Activated T-cell treated with anti-CD3 and anti-CD28 coated beads for 24 hours (primary cell): ENCODE measurements at regions not wholly inside any gene's neighbourhood (a gene's known extent, or its start where the extent isn't known, plus 50 kb on each side); places are given as distances from the start of the nearest gene placed in this dataset.
"Not testable (repeated sequence)": the region's sequence is repeated elsewhere in the genome, so short reads cannot be mapped to it uniquely, and the experiment has no call there.

Source experiments
- DNase-seq: peaks from one replicate; pipeline ENCODE4 v3.0.0-alpha.2; 2020; ENCODE audit warnings: low read depth

DNA sequence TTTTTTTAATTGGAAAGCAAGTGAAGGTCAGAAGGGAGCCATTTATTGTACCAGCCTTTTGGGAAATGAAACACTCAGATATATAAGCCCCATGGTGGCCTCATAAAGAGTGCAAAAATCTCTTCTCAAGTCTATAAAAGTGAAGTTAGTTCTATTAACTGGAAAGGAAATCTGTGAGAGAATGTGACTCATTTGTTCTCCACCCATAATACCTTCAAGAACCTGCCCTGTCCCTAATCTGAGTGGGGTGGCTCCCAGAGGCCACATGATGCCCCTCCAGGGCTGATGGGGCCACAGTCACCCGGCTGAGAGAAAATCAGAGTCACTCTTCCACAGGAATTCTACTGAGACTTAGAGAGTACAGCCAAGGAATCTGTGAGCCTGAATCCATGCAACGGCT lies 65.8 kb upstream of the SERP2 start:
- DNase-seq: no peak

DNA sequence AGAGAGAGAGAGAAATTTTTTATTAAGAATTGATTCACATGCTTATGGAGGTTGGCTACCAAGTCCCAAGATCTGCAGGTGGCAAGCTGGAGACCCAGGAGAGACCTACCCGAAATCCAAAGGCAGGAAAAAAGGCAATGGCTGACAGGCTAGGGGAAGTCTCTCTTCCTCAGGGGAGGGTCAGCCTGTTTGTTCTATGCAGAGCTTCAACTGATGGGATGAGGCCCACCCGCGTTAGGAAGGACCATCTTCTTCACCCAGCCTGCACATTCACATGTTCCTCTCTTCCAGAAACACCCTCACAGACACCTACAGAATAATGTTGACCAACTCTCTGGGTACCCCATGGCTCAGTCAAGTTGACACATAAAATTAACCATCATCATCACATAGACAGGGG lies 65.3 kb upstream of the SERP2 start:
- no peak for DNase-seq

DNA sequence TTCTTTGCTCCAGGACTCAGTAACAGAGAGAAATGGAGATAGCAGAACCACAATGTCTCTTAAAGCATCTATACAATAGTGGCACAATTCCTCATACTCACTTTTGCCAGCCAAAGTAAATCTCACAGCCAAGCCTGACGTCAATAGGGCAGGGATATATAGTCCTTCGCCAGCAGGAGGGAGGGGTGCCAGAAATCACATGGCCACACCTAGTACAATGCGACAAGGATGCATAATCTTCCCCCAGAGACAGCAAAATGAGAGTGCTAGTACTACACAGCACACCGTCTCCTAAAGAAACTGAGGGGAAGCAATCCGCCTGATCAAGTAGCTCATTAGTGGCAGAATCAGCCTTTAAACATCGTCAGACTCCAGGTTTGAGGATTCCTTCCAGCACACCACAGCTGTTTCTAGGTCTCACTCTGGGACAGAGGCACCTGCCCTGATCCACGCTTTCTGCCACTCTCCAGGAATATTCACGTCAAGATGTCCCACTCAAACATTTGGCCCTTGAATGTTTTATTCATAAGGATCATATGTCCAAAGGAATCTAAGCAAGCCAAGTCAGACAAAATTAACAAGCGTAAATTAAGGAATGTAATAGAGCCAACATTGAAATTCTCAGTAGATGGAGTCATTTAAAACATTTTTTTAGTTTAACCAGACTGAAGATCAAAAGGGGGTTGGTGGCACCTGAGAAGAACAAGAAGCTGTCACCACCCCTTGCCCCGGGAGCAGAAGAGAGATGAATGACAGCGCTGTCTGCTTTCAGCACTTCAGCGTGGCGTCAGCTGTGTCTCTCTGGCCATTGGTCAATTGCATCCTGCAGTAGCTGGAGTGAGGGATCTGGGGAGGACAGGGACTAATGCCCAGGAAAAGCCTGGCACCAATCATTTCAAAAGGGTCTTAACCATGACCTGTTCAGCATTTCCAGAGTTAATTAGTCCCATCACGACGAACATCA lies 63.5 kb upstream of the SERP2 start:
- no peak for DNase-seq

GRCh38 chr13:44311011-44311780 lies 62.4 kb upstream of the SERP2 start:
- DNase-seq: no peak

DNA sequence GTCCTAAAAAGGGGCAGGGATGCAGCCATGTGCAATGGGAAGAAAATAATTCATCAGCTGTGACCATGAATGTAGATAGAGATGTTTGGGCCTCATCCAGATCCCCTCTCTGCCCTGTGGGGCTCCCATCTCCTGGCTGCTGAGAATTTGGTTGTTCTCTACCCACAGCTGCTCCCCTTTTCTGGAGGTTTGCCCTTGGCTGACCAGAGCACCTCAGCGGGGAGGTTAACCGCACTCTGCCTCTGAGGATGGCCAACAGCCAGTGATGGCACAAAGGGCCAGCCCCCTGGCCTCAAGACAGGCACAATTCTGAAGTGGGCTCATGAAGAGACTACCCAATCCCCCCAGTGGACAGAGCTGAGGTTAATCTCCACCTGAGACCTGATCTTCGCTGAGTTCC lies 61.5 kb upstream of the SERP2 start:
- no peak for DNase-seq

GRCh38 chr13:44312834-44313551 lies 60.6 kb upstream of the SERP2 start:
- no peak for DNase-seq

DNA sequence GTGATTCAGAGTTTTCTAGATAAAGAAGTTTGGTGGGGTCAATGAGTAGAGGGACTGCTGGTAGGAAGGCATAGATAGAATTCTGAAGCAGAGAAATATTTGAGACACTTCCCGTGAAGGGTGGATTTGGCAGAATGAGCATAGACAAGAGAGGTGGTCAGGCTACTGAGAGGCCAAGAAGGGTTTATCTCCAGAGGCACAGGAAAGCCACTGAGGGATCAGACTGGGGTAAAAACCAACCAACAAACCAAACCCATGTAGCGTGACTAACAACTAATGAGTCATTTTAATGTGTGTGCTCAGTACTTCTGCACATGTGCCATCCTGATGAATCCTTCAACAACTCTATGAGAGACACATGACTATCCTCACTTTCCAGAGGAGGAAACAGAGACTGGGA lies 60.0 kb upstream of the SERP2 start:
- DNase-seq: no peak

DNA sequence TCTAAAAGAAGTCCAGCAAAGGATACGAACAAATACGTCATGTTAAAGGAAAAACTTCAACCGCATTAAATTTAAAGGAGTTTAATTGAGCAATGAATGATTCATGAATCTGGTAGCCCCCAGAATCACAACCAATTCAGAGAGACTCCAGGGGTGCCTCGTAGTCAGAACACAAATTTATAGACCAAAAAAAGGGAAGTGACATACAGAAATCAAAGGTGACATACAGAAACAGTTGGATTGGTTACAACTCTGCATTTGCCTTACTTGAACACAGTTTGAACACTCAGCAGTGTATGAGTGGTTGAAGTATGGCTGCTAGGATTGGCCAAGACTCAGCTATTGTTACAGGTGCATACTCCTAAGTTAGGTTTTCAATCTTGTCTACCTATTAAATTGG lies 59.5 kb upstream of the SERP2 start:
- not testable (repeated sequence) for DNase-seq

DNA sequence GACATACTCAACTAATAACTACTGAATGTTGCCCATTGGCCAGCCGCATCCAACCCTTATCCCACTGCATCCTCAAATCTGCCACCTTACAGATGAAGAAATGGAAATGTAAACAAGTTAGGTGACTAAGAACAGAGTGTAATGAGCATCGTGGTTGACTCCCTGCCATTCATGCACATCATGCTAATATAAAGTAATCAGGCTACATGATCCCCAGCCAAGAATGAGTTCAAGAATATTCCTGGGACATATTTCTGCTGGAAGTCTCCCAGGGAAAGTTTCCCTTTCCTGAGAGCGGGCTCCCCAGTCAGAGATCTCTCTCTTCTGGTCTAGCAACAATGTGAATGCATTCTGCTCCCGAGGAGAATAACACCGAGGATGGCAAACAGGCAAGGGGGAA lies 55.9 kb upstream of the SERP2 start:
- DNase-seq: no peak

- no peak for DNase-seq
Observed at GRCh38 chr13:44318161-44318560, 55.5 kb upstream of the SERP2 start.

- no peak for DNase-seq
Observed at GRCh38 chr13:44320611-44321010, 53.0 kb upstream of the SERP2 start.

GRCh38 chr13:44321961-44322360 lies 51.7 kb upstream of the SERP2 start:
- no peak for DNase-seq

- DNase-seq: no peak
Observed at GRCh38 chr13:44322928-44323327, 50.7 kb upstream of the SERP2 start.

GRCh38 chr13:44323754-44324153 lies 49.9 kb upstream of the SERP2 start:
- no peak for DNase-seq
